Stomach (tissue), 8 donors: ENCODE measurements at regions not wholly inside any gene's neighbourhood (a gene's known extent, or its start where the extent isn't known, plus 50 kb on each side); places are given as distances from the start of the nearest gene placed in this dataset.

Source experiments
- DNase-seq, 2 donors: peaks; one replicate each; pipeline versions ENCODE4 v3.0.0 to v3.0.0-alpha.2; 2013 to 2019
- H3K27ac ChIP-seq, 5 donors: fragments of 200-600 bp in 4 of 5; sonication (generic) in 4 of 5; one replicate each; pipeline ENCODE4 v1.5.1; 2013 to 2019; ENCODE audit warnings: mild to moderate bottlenecking in 1 of 5, moderate library complexity in 1 of 5
- H3K27me3 ChIP-seq, 3 donors: fragments of 200-600 bp; sonication (generic); one replicate each; pipeline ENCODE4 v1.5.1; 2017 to 2019; ENCODE audit warnings: mixed run types in 1 of 3
- H3K36me3 ChIP-seq, 4 donors: fragments of 200-600 bp; sonication (generic); 1 replicate in 3 of 4; 2 replicates in 1 of 4; pipeline ENCODE4 v1.5.1; 2016 to 2019
- H3K4me1 ChIP-seq, 4 donors: fragments of 200-600 bp; sonication (generic); one replicate each; pipeline ENCODE4 v1.5.1; 2016 to 2019
- H3K4me3 ChIP-seq, 4 donors: fragments of 200-600 bp; sonication (generic) in 3 of 4; one replicate each; pipeline ENCODE4 v1.5.1; 2016 to 2019; ENCODE audit warnings: mild to moderate bottlenecking in 1 of 4
- H3K9me3 ChIP-seq, 4 donors: fragments of 200-600 bp; sonication (generic); one replicate each; pipeline ENCODE4 v1.5.1; 2016 to 2019
- EP300 ChIP-seq: sonication (generic); formaldehyde crosslinking; IDR thresholded peaks from one replicate; pipeline ENCODE4 v1.6.1; 2017; ENCODE audit warnings: antibody characterized with exemption
- POLR2A ChIP-seq, 4 donors: fragments of 450-650 bp; IDR thresholded peaks; one replicate each; pipeline ENCODE4 v1.6.1; 2016; ENCODE audit warnings: antibody characterized with exemption in 4 of 4, control low read depth in 2 of 4, mild to moderate bottlenecking in 1 of 4, moderate library complexity in 1 of 4
- POLR2AphosphoS5 ChIP-seq, 3 donors: sonication (generic); formaldehyde crosslinking; IDR thresholded peaks; one replicate each; pipeline ENCODE4 v1.6.1; 2016; ENCODE audit warnings: antibody characterized with exemption in 3 of 3
- WGBS, 5 donors: extraction: QIAGEN DNeasy Blood & Tissue Kit in 3 of 5; methylation state at CpG; one replicate each; pipeline versions ENCODE4 v1.1.5 to v1.1.7; 2013 to 2018; 5-methylcytosine and 5-hydroxymethylcytosine counted together
- intact Hi-C: fragments of 100-400 bp; cut with DNase I; formaldehyde crosslinking; loops from one replicate; pipeline ENCODE4 v1.15.1; 2023; ENCODE audit warnings: low total_unique reads
- TF ChIP-seq, protein P1 (sequence below), 7 experiments: fragments of 450-650 bp in 4 of 7; fragments of 200-600 bp in 3 of 7; sonication (generic) in 3 of 7; IDR thresholded peaks; one replicate each; pipeline ENCODE4 v1.5.1; 2016 to 2019; ENCODE audit warnings: antibody characterized with exemption in 7 of 7, control low read depth in 2 of 7, mild to moderate bottlenecking in 1 of 7
- donor health status: healthy with polysubstance abuse.
- donor health status: Bipolar disorder and iron deficiency.
- donor health status: healthy.

DNA sequence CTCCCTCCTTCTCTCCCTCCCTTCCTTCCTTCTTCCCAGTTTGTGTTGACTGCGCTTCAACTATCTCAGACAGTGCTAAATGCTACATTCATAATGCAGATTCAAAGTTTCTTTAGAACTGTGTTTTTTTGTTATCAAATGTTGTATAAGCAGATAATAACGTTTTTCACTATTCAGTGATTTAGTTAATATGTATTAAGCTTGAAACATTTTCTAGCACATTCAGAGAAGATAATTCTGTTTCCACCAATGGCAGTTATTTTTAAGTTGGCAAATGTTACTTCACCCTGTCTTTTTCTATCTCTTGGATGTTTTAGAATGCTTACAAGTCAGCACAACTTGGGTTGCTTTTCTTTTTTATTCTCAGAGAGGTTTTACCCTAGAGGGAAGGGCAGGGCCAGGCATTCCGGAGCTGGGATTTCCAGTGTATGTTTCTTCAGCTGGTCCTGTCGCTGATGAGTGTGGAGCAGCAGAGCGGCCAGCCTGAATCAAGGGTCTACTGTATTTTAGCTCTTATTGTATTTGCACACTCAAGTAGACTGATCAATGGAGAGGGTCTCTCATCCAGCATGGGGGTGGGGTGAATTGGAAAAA is 162.3 kb upstream of the ARHGAP20 start:
- TF ChIP-seq, protein P1, sequence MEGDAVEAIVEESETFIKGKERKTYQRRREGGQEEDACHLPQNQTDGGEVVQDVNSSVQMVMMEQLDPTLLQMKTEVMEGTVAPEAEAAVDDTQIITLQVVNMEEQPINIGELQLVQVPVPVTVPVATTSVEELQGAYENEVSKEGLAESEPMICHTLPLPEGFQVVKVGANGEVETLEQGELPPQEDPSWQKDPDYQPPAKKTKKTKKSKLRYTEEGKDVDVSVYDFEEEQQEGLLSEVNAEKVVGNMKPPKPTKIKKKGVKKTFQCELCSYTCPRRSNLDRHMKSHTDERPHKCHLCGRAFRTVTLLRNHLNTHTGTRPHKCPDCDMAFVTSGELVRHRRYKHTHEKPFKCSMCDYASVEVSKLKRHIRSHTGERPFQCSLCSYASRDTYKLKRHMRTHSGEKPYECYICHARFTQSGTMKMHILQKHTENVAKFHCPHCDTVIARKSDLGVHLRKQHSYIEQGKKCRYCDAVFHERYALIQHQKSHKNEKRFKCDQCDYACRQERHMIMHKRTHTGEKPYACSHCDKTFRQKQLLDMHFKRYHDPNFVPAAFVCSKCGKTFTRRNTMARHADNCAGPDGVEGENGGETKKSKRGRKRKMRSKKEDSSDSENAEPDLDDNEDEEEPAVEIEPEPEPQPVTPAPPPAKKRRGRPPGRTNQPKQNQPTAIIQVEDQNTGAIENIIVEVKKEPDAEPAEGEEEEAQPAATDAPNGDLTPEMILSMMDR (IDR thresholded peaks at IDR 0.05), result no peak
- no peak for TF ChIP-seq POLR2AphosphoS5 (IDR thresholded peaks at IDR 0.05)
- TF ChIP-seq EP300, result no peak
- TF ChIP-seq POLR2A (IDR thresholded peaks at IDR 0.05), result no peak
- H3K27ac ChIP-seq, result no peak overlapping the region
- no peaks in the 10 kb centered on the region for H3K9me3 ChIP-seq
- 61 to 70% (median 67%) methylated on average over 5 of the region's 5 CpGs for WGBS, 5 donors
- no peaks in the 10 kb centered on the region for H3K36me3 ChIP-seq
- intact Hi-C loops, result no loop called here
- H3K27me3 ChIP-seq, result no peaks in the 10 kb centered on the region
- H3K4me1 ChIP-seq, result peaks cover 0 to 5% (median 2%) of the 10 kb centered on the region in 4 donors
- no peak for DNase-seq
- H3K4me3 ChIP-seq, result no peak overlapping the region

DNA sequence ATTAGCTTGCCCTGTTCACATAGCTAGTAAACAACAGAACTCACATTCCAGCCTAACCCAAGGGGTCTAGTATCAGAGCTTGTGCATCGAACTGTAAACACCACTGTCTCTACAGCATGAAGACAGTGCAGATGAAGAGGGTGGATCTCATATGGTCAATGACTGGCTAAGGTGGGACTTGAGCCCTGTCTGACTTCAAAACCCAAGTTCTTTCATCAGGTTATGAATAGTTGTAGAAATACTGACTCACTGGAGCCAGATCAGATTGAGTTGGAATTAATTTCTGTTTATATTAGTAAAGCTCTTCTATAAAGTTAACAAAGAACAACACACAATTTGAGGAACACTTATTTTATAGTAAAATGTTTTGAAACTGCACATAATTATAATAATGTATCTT is 161.7 kb upstream of the ARHGAP20 start:
- intact Hi-C loops, result no loop called here
- no peaks in the 10 kb centered on the region for H3K9me3 ChIP-seq
- no peak for TF ChIP-seq POLR2AphosphoS5 (IDR thresholded peaks at IDR 0.05)
- no peak for TF ChIP-seq POLR2A (IDR thresholded peaks at IDR 0.05)
- TF ChIP-seq, protein P1 (IDR thresholded peaks at IDR 0.05), result no peak
- TF ChIP-seq EP300, result no peak
- H3K4me1 ChIP-seq, result peaks cover 0 to 5% (median 2%) of the 10 kb centered on the region in 4 donors
- no peak overlapping the region for H3K27ac ChIP-seq
- H3K27me3 ChIP-seq, result no peaks in the 10 kb centered on the region
- no peaks in the 10 kb centered on the region for H3K36me3 ChIP-seq
- H3K4me3 ChIP-seq, result no peak overlapping the region
- DNase-seq, result no peak
- 73 to 87% (median 75%) methylated on average over 1 of the region's 1 CpG for WGBS, 5 donors

DNA sequence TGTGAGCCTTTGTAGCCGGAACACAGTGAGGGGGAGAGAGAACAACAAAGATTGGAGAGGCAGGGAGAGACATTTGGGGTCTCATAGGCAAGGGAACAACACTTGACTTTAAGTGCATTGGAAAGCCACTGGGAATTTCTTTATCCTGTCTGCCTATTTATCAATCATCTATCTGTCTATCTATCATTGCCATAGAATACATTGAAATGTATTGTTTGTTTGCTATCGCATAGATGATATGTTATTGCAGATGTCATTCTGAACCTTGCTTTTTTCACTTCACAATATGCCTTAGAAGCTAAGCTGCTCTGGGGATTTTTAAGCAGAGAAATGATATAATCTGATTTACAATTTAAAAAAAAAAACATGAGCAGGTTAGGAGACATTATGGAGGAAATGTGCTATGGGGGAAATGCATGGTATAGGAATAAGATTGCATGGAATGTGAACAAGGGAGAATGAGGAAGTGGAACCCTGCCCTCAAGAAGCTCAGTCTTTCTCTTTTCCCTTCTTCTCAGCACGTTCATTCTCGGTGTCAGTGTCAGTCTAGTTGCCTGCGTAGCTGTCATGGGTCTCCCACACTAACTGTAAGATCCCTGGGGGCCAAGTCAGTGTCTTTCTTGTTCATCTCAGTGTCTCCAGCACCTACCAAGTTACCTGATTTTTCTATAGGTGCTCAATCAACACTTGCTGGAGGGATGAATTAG is 158.7 kb upstream of the ARHGAP20 start:
- no peak overlapping the region for H3K4me3 ChIP-seq
- no peaks in the 10 kb centered on the region for H3K9me3 ChIP-seq
- no peak for DNase-seq
- H3K36me3 ChIP-seq, result no peaks in the 10 kb centered on the region
- H3K27me3 ChIP-seq, result no peaks in the 10 kb centered on the region
- TF ChIP-seq POLR2A (IDR thresholded peaks at IDR 0.05) (no peak), POLR2AphosphoS5 (IDR thresholded peaks at IDR 0.05) (no peak), EP300 (no peak)
- TF ChIP-seq, protein P1 (IDR thresholded peaks at IDR 0.05), result no peak
- peaks cover 0 to 5% (median 2%) of the 10 kb centered on the region in 4 donors for H3K4me1 ChIP-seq
- intact Hi-C loops, result no loop called here
- H3K27ac ChIP-seq, result no peak overlapping the region
- 78 to 90% (median 83%) methylated on average over 5 of the region's 5 CpGs for WGBS, 5 donors

DNA sequence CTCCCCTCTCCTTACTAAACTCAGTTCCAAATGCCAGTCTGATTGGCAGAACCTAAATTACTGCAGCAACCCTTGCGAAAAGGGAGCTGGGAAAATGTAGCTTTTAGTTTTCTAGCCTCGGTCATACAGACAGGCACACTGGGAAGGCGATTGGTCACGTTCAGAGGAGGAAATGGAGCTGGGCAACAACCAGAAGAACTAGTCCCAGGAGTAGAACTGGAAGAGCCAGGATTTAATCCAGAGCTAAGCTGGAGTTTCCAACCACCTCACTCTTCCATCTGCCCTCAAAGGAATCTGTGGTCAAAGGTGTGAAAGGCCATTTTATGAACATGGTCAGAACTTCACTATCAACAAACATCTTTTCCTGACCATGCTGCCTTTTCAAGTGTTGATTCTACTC is 155.7 kb upstream of the ARHGAP20 start:
- intact Hi-C loops, result no loop called here
- Histone ChIP-seq H3K9me3 (no peaks in the 10 kb centered on the region), H3K4me1 (no peaks in the 10 kb centered on the region), H3K36me3 (no peaks in the 10 kb centered on the region), H3K4me3 (no peak overlapping the region), H3K27ac (no peak overlapping the region), H3K27me3 (no peaks in the 10 kb centered on the region)
- 86 to 92% (median 90%) methylated on average over 4 of the region's 4 CpGs for WGBS, 5 donors
- TF ChIP-seq, protein P1 (IDR thresholded peaks at IDR 0.05), result no peak
- no peak for TF ChIP-seq EP300
- TF ChIP-seq POLR2A (IDR thresholded peaks at IDR 0.05), result no peak
- no peak for TF ChIP-seq POLR2AphosphoS5 (IDR thresholded peaks at IDR 0.05)
- no peak for DNase-seq
